MG63 (cell line): ENCODE measurements at regions not wholly inside any gene's neighbourhood (a gene's known extent, or its start where the extent isn't known, plus 50 kb on each side); places are given as distances from the start of the nearest gene placed in this dataset.
"Not testable (repeated sequence)": the region's sequence is repeated elsewhere in the genome, so short reads cannot be mapped to it uniquely, and the experiment has no call there.

ENCODE experiments used
- DNase-seq: peaks from one replicate; pipeline ENCODE4 v3.0.0-alpha.2; 2020
- H3K27me3 ChIP-seq: fragments of 250-450 bp; sonication (Bioruptor Pico); 2 replicates; pipeline ENCODE4 v1.5.1; 2020; ENCODE audit warnings: mild to moderate bottlenecking, moderate library complexity
- H3K36me3 ChIP-seq: fragments of 250-450 bp; sonication (Bioruptor Pico); 2 replicates; pipeline ENCODE4 v1.5.1; 2020; ENCODE audit warnings: mild to moderate bottlenecking, moderate library complexity
- H3K4me3 ChIP-seq: fragments of 250-450 bp; sonication (Bioruptor Pico); 2 replicates; pipeline ENCODE4 v1.5.1; 2020; ENCODE audit warnings: mild to moderate bottlenecking, moderate library complexity
- H3K9me3 ChIP-seq: fragments of 250-450 bp; sonication (Bioruptor Pico); 2 replicates; pipeline ENCODE4 v1.5.1; 2020; ENCODE audit warnings: mild to moderate bottlenecking, moderate library complexity

GRCh38 chr2:198518935-198519334, 714.5 kb downstream of the PLCL1 start:
- Histone ChIP-seq H3K27me3 (no peaks in the 10 kb centered on the region), H3K36me3 (no peaks in the 10 kb centered on the region), H3K4me3 (no peak overlapping the region), H3K9me3 (no peaks in the 10 kb centered on the region)
- DNase-seq: no peak

GRCh38 chr2:198517976-198518375, 713.6 kb downstream of the PLCL1 start:
- H3K27me3 ChIP-seq: no peaks in the 10 kb centered on the region
- no peak overlapping the region for H3K4me3 ChIP-seq
- DNase-seq: no peak
- H3K36me3 ChIP-seq: no peaks in the 10 kb centered on the region
- no peaks in the 10 kb centered on the region for H3K9me3 ChIP-seq

- H3K36me3 ChIP-seq, DNase-seq, H3K9me3 ChIP-seq, H3K4me3 ChIP-seq, H3K27me3 ChIP-seq: not testable (repeated sequence)
Measured at GRCh38 chr2:198508610-198509009, 704.2 kb downstream of the PLCL1 start.

GRCh38 chr2:198499539-198499938, 695.1 kb downstream of the PLCL1 start:
- H3K36me3 ChIP-seq: no peaks in the 10 kb centered on the region
- no peaks in the 10 kb centered on the region for H3K27me3 ChIP-seq
- H3K4me3 ChIP-seq: no peak overlapping the region
- no peak for DNase-seq
- H3K9me3 ChIP-seq: no peaks in the 10 kb centered on the region

- H3K27me3 ChIP-seq: no peaks in the 10 kb centered on the region
- H3K36me3 ChIP-seq: no peaks in the 10 kb centered on the region
- DNase-seq: no peak
- H3K4me3 ChIP-seq: no peak overlapping the region
- H3K9me3 ChIP-seq: no peaks in the 10 kb centered on the region
Measured at GRCh38 chr2:198498516-198498915, 694.1 kb downstream of the PLCL1 start.

- Histone ChIP-seq H3K27me3 (no peaks in the 10 kb centered on the region), H3K4me3 (no peak overlapping the region), H3K9me3 (no peaks in the 10 kb centered on the region), H3K36me3 (no peaks in the 10 kb centered on the region)
- no peak for DNase-seq
Measured at GRCh38 chr2:198498048-198498447, 693.7 kb downstream of the PLCL1 start.

GRCh38 chr2:198494931-198495330, 690.5 kb downstream of the PLCL1 start:
- DNase-seq: no peak
- H3K9me3 ChIP-seq: no peaks in the 10 kb centered on the region
- no peaks in the 10 kb centered on the region for H3K36me3 ChIP-seq

GRCh38 chr2:198490748-198491147, 686.4 kb downstream of the PLCL1 start:
- no peaks in the 10 kb centered on the region for H3K36me3 ChIP-seq
- DNase-seq: no peak
- H3K4me3 ChIP-seq: no peak overlapping the region
- no peaks in the 10 kb centered on the region for H3K9me3 ChIP-seq
- no peaks in the 10 kb centered on the region for H3K27me3 ChIP-seq

More at GRCh38 chr2:198494931-198495330, 690.5 kb downstream of the PLCL1 start:
- no peaks in the 10 kb centered on the region for H3K27me3 ChIP-seq
- no peak overlapping the region for H3K4me3 ChIP-seq

- H3K27me3 ChIP-seq: no peaks in the 10 kb centered on the region
- DNase-seq: no peak
- H3K36me3 ChIP-seq: no peaks in the 10 kb centered on the region
- H3K4me3 ChIP-seq: no peak overlapping the region
- H3K9me3 ChIP-seq: no peaks in the 10 kb centered on the region
Measured at GRCh38 chr2:198488964-198489363, 684.6 kb downstream of the PLCL1 start.

GRCh38 chr2:198483051-198483450, 678.7 kb downstream of the PLCL1 start:
- no peak overlapping the region for H3K4me3 ChIP-seq
- DNase-seq: no peak
- H3K9me3 ChIP-seq: no peaks in the 10 kb centered on the region
- H3K36me3 ChIP-seq: no peaks in the 10 kb centered on the region
- H3K27me3 ChIP-seq: no peaks in the 10 kb centered on the region

- H3K9me3 ChIP-seq: no peaks in the 10 kb centered on the region
- H3K36me3 ChIP-seq: no peaks in the 10 kb centered on the region
- no peaks in the 10 kb centered on the region for H3K27me3 ChIP-seq
- DNase-seq: no peak
- no peak overlapping the region for H3K4me3 ChIP-seq
Measured at GRCh38 chr2:198479065-198479464, 674.7 kb downstream of the PLCL1 start.

- no peak for DNase-seq
- Histone ChIP-seq H3K27me3 (no peaks in the 10 kb centered on the region), H3K9me3 (no peaks in the 10 kb centered on the region), H3K4me3 (no peak overlapping the region), H3K36me3 (no peaks in the 10 kb centered on the region)
Measured at GRCh38 chr2:198478361-198478760, 674.0 kb downstream of the PLCL1 start.

GRCh38 chr2:198476007-198476406, 671.6 kb downstream of the PLCL1 start:
- H3K36me3 ChIP-seq: no peaks in the 10 kb centered on the region
- H3K4me3 ChIP-seq: no peak overlapping the region
- DNase-seq: no peak
- H3K27me3 ChIP-seq: no peaks in the 10 kb centered on the region
- H3K9me3 ChIP-seq: no peaks in the 10 kb centered on the region

GRCh38 chr2:198471291-198471690, 666.9 kb downstream of the PLCL1 start:
- Histone ChIP-seq H3K36me3 (no peaks in the 10 kb centered on the region), H3K27me3 (no peaks in the 10 kb centered on the region), H3K9me3 (no peaks in the 10 kb centered on the region), H3K4me3 (no peak overlapping the region)
- no peak for DNase-seq

GRCh38 chr2:198468136-198468535, 663.7 kb downstream of the PLCL1 start:
- no peaks in the 10 kb centered on the region for H3K36me3 ChIP-seq

GRCh38 chr2:198465970-198466369, 661.6 kb downstream of the PLCL1 start:
- Histone ChIP-seq H3K27me3 (no peaks in the 10 kb centered on the region), H3K36me3 (no peaks in the 10 kb centered on the region), H3K9me3 (no peaks in the 10 kb centered on the region), H3K4me3 (no peak overlapping the region)
- no peak for DNase-seq

More at GRCh38 chr2:198468136-198468535, 663.7 kb downstream of the PLCL1 start:
- DNase-seq: no peak
- Histone ChIP-seq H3K27me3 (no peaks in the 10 kb centered on the region), H3K9me3 (no peaks in the 10 kb centered on the region), H3K4me3 (no peak overlapping the region)

GRCh38 chr2:198456418-198456817, 652.0 kb downstream of the PLCL1 start:
- no peak for DNase-seq
- H3K36me3 ChIP-seq: no peaks in the 10 kb centered on the region
- no peak overlapping the region for H3K4me3 ChIP-seq
- no peaks in the 10 kb centered on the region for H3K27me3 ChIP-seq
- H3K9me3 ChIP-seq: no peaks in the 10 kb centered on the region

GRCh38 chr2:198453866-198454265, 649.5 kb downstream of the PLCL1 start:
- H3K27me3 ChIP-seq: no peaks in the 10 kb centered on the region
- no peak for DNase-seq
- no peaks in the 10 kb centered on the region for H3K36me3 ChIP-seq
- no peak overlapping the region for H3K4me3 ChIP-seq
- H3K9me3 ChIP-seq: no peaks in the 10 kb centered on the region

- no peaks in the 10 kb centered on the region for H3K9me3 ChIP-seq
- H3K4me3 ChIP-seq: no peak overlapping the region
- H3K27me3 ChIP-seq: no peaks in the 10 kb centered on the region
- no peak for DNase-seq
- no peaks in the 10 kb centered on the region for H3K36me3 ChIP-seq
Measured at GRCh38 chr2:198452327-198452726, 647.9 kb downstream of the PLCL1 start.
